SK-N-SH (cell line): ENCODE measurements at regions not wholly inside any gene's neighbourhood (a gene's known extent, or its start where the extent isn't known, plus 50 kb on each side); places are given as distances from the start of the nearest gene placed in this dataset.

Source experiments
- FOXM1 ChIP-seq: IDR thresholded peaks from 2 replicates; pipeline ENCODE4 v1.4.0; 2012; ENCODE audit warnings: low read depth, mild to moderate bottlenecking
- GATA2 ChIP-seq: sonication (generic); formaldehyde crosslinking; IDR thresholded peaks from 2 replicates; pipeline ENCODE4 v1.5.0; 2020; ENCODE audit warnings: mild to moderate bottlenecking, missing genetic modification reagents
- JUND ChIP-seq: IDR thresholded peaks from 2 replicates; pipeline ENCODE4 v1.4.0; 2012
- NFIC ChIP-seq: IDR thresholded peaks from 2 replicates; pipeline ENCODE4 v1.4.0; 2012; ENCODE audit warnings: borderline replicate concordance
- RAD21 ChIP-seq: IDR thresholded peaks from 2 replicates; pipeline ENCODE4 v1.6.1; 2012; ENCODE audit warnings: mild to moderate bottlenecking, low read length
- REST ChIP-seq: IDR thresholded peaks from 2 replicates; pipeline ENCODE4 v1.6.1; 2012; ENCODE audit warnings: mild to moderate bottlenecking, low read depth, low read length, moderate library complexity
- SIN3A ChIP-seq: IDR thresholded peaks from 2 replicates; pipeline ENCODE4 v1.6.1; 2012; ENCODE audit warnings: low read depth, mild to moderate bottlenecking, low read length, moderate library complexity, borderline replicate concordance
- YY1 ChIP-seq: IDR thresholded peaks from 2 replicates; pipeline ENCODE4 v1.4.0; 2012; ENCODE audit warnings: low read depth, mild to moderate bottlenecking
- ZBTB33 ChIP-seq: IDR thresholded peaks from 2 replicates; pipeline ENCODE4 v1.4.0; 2012; ENCODE audit warnings: low read depth, borderline replicate concordance
- TF ChIP-seq, protein P1 (sequence below): IDR thresholded peaks from 2 replicates; pipeline ENCODE4 v1.4.0; 2012; ENCODE audit warnings: low read depth
- TF ChIP-seq, protein P2 (sequence below): IDR thresholded peaks from 2 replicates; pipeline ENCODE4 v1.4.0; 2012; ENCODE audit warnings: low read depth, borderline replicate concordance
- TF ChIP-seq, protein P3 (sequence below): fragments of 200-600 bp; sonication (generic); IDR thresholded peaks from 2 replicates; pipeline ENCODE4 v1.6.1; 2017; ENCODE audit warnings: antibody characterized with exemption, mild to moderate bottlenecking, moderate library complexity

DNA sequence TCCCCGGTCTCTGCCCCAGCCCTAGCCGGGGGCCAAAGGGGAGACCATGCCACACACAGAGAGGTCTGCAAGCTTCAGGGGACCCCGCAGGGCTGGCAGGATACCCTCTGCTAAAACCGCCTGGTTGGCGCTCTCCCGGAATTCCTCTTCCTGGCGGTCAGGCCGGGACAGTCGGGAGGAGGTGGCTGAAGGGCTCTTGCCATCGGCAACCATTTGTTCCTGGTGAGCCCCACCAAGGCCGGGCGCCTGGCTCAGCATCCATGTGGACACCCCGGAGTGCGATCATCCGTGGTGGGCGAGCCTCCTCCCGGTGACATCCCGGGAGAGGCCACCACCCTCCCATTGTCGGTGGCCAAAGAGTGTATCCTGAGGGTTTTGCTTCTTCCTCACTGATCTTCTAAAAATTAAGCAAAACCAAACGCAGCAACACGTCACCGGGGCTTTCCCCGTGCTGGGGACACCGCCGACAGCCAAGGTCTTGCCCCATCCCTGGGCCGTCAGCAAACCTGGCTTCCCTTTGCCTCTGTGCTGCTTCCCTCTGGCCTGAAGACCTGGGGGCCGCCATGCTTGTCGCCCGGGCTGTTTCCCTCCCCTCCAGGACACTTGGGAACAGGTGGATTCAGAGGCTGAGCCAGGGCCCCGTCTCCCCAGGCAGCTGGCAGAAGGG lies 59.1 kb upstream of the TTC34 start:
- TF ChIP-seq, protein P1, sequence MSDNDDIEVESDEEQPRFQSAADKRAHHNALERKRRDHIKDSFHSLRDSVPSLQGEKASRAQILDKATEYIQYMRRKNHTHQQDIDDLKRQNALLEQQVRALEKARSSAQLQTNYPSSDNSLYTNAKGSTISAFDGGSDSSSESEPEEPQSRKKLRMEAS, result no peak
- TF ChIP-seq, protein P2, sequence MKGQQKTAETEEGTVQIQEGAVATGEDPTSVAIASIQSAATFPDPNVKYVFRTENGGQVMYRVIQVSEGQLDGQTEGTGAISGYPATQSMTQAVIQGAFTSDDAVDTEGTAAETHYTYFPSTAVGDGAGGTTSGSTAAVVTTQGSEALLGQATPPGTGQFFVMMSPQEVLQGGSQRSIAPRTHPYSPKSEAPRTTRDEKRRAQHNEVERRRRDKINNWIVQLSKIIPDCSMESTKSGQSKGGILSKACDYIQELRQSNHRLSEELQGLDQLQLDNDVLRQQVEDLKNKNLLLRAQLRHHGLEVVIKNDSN, result no peak
- TF ChIP-seq SIN3A, result no peak
- TF ChIP-seq ZBTB33, result no peak
- TF ChIP-seq FOXM1, result no peak
- TF ChIP-seq, protein P3, sequence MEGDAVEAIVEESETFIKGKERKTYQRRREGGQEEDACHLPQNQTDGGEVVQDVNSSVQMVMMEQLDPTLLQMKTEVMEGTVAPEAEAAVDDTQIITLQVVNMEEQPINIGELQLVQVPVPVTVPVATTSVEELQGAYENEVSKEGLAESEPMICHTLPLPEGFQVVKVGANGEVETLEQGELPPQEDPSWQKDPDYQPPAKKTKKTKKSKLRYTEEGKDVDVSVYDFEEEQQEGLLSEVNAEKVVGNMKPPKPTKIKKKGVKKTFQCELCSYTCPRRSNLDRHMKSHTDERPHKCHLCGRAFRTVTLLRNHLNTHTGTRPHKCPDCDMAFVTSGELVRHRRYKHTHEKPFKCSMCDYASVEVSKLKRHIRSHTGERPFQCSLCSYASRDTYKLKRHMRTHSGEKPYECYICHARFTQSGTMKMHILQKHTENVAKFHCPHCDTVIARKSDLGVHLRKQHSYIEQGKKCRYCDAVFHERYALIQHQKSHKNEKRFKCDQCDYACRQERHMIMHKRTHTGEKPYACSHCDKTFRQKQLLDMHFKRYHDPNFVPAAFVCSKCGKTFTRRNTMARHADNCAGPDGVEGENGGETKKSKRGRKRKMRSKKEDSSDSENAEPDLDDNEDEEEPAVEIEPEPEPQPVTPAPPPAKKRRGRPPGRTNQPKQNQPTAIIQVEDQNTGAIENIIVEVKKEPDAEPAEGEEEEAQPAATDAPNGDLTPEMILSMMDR, result no peak
- TF ChIP-seq YY1, result no peak
- no peak for TF ChIP-seq NFIC
- TF ChIP-seq REST, result no peak
- no peak for TF ChIP-seq GATA2 (CRISPR knock-in tag)
- TF ChIP-seq JUND, result no peak
- no peak for TF ChIP-seq RAD21
